H9 (cell line): ENCODE measurements at regions not wholly inside any gene's neighbourhood (a gene's known extent, or its start where the extent isn't known, plus 50 kb on each side); places are given as distances from the start of the nearest gene placed in this dataset.
A peak's percentile ranks its signal among the peaks of the same experiment; 100 is the strongest.
"Not testable (repeated sequence)": the region's sequence is repeated elsewhere in the genome, so short reads cannot be mapped to it uniquely, and the experiment has no call there.

Experiments
- DNase-seq: peaks from one replicate; pipeline ENCODE4 v3.0.0-alpha.2; 2017
- H2AFZ ChIP-seq: one replicate; pipeline ENCODE4 v1.6.1; 2013; ENCODE audit warnings: mild to moderate bottlenecking, low read length, control low read depth, moderate library complexity
- H2AK5ac ChIP-seq: 2 replicates; pipeline ENCODE4 v1.6.1; 2013; ENCODE audit warnings: low read length, control low read depth, mixed read lengths; ENCODE audit not compliant: insufficient read length
- H2BK120ac ChIP-seq: one replicate; pipeline ENCODE4 v1.6.1; 2013; ENCODE audit warnings: low read depth, mild to moderate bottlenecking, low read length, control low read depth, inconsistent platforms; ENCODE audit not compliant: poor library complexity, severe bottlenecking
- H2BK12ac ChIP-seq: 2 replicates; pipeline ENCODE4 v1.6.1; 2013; ENCODE audit warnings: low read length, control low read depth, mixed read lengths, low read depth; ENCODE audit not compliant: insufficient read length
- H2BK15ac ChIP-seq: 2 replicates; pipeline ENCODE4 v1.6.1; 2013; ENCODE audit warnings: low read depth, low read length, control low read depth
- H2BK20ac ChIP-seq: one replicate; pipeline ENCODE4 v1.6.1; 2013; ENCODE audit warnings: low read depth, mild to moderate bottlenecking, low read length, control low read depth, inconsistent platforms; ENCODE audit not compliant: poor library complexity, severe bottlenecking
- H2BK5ac ChIP-seq: 2 replicates; pipeline ENCODE4 v1.6.1; 2013; ENCODE audit warnings: low read length, control low read depth, mixed read lengths; ENCODE audit not compliant: insufficient read length
- H3K14ac ChIP-seq: 2 replicates; pipeline ENCODE4 v1.6.1; 2013; ENCODE audit warnings: low read length, control low read depth; ENCODE audit not compliant: insufficient read depth
- H3K18ac ChIP-seq: 2 replicates; pipeline ENCODE4 v1.6.1; 2013; ENCODE audit warnings: low read depth, mild to moderate bottlenecking, mixed read lengths, low read length, control low read depth; ENCODE audit not compliant: insufficient read length
- H3K23ac ChIP-seq: 2 replicates; pipeline ENCODE4 v1.6.1; 2013; ENCODE audit warnings: low read length, control low read depth, mixed read lengths, low read depth; ENCODE audit not compliant: insufficient read length
- H3K23me2 ChIP-seq: 2 replicates; pipeline ENCODE4 v1.6.1; 2013; ENCODE audit warnings: low read depth, mild to moderate bottlenecking, mixed read lengths, low read length, control low read depth; ENCODE audit not compliant: insufficient read length, poor library complexity, severe bottlenecking
- H3K27ac ChIP-seq: 2 replicates; pipeline ENCODE4 v1.5.1; 2013; ENCODE audit warnings: low read length, control low read depth, mixed read lengths, low read depth; ENCODE audit not compliant: insufficient read length
- H3K27me3 ChIP-seq: 2 replicates; pipeline ENCODE4 v1.6.1; 2013; ENCODE audit warnings: low read length, control low read depth, inconsistent platforms; ENCODE audit not compliant: insufficient read depth
- H3K4ac ChIP-seq: 2 replicates; pipeline ENCODE4 v1.6.1; 2013; ENCODE audit warnings: low read depth, mild to moderate bottlenecking, control low read depth, inconsistent platforms, low read length, moderate library complexity
- H3K4me1 ChIP-seq: 2 replicates; pipeline ENCODE4 v1.6.1; 2013; ENCODE audit warnings: low read length, control low read depth, inconsistent platforms; ENCODE audit not compliant: insufficient read depth
- H3K4me2 ChIP-seq: 2 replicates; pipeline ENCODE4 v1.6.1; 2013; ENCODE audit warnings: low read length, control low read depth, mixed read lengths; ENCODE audit not compliant: insufficient read length, insufficient read depth
- H3K56ac ChIP-seq: 2 replicates; pipeline ENCODE4 v1.6.1; 2013; ENCODE audit warnings: low read depth, mild to moderate bottlenecking, mixed read lengths, low read length, control low read depth; ENCODE audit not compliant: insufficient read length
- H3K79me1 ChIP-seq: 2 replicates; pipeline ENCODE4 v1.6.1; 2013; ENCODE audit warnings: low read depth, mild to moderate bottlenecking, moderate library complexity, low read length, control low read depth, inconsistent platforms; ENCODE audit not compliant: insufficient read depth, poor library complexity, severe bottlenecking
- H3K79me2 ChIP-seq: 2 replicates; pipeline ENCODE4 v1.6.1; 2013; ENCODE audit warnings: low read length, control low read depth, inconsistent platforms; ENCODE audit not compliant: insufficient read depth
- H3K9ac ChIP-seq: 2 replicates; pipeline ENCODE4 v1.6.1; 2013; ENCODE audit warnings: low read length, control low read depth, mixed read lengths; ENCODE audit not compliant: insufficient read length; ENCODE audit errors: extremely low read depth
- H3K9me3 ChIP-seq: one replicate; pipeline ENCODE4 v1.6.1; 2013; ENCODE audit warnings: low read depth, low read length, inconsistent platforms; ENCODE audit not compliant: control insufficient read depth
- H3T11ph ChIP-seq: one replicate; pipeline ENCODE4 v1.6.1; 2013; ENCODE audit warnings: mild to moderate bottlenecking, low read length, control low read depth, inconsistent platforms
- H4K20me1 ChIP-seq: one replicate; pipeline ENCODE4 v1.6.1; 2013; ENCODE audit not compliant: control insufficient read depth, insufficient read length, insufficient read depth
- H4K5ac ChIP-seq: 2 replicates; pipeline ENCODE4 v1.6.1; 2013; ENCODE audit warnings: low read depth, mild to moderate bottlenecking, mixed read lengths, low read length, control low read depth; ENCODE audit not compliant: insufficient read length
- H4K8ac ChIP-seq: replicated peaks from 2 replicates; pipeline ENCODE4 v1.6.1; 2013; ENCODE audit warnings: low read length, control low read depth, mixed read lengths, low read depth; ENCODE audit not compliant: insufficient read length
- H4K91ac ChIP-seq: 2 replicates; pipeline ENCODE4 v1.6.1; 2013; ENCODE audit warnings: low read depth, mild to moderate bottlenecking, moderate library complexity, mixed read lengths, low read length, control low read depth; ENCODE audit not compliant: insufficient read length
- H3K27ac Mint-ChIP-seq, 3 experiments: 2 replicates in 2 of 3; 3 replicates in 1 of 3; pipeline ENCODE4 v1.8.0; 2020 to 2021; ENCODE audit warnings: mixed read lengths in 3 of 3, mild to moderate bottlenecking in 1 of 3, moderate library complexity in 1 of 3
- H3K27me3 Mint-ChIP-seq: 2 replicates; pipeline ENCODE4 v1.8.0; 2021; ENCODE audit warnings: low read depth, mild to moderate bottlenecking, moderate library complexity, mixed read lengths
- H3K36me3 Mint-ChIP-seq, 3 experiments: 2 replicates in 2 of 3; 3 replicates in 1 of 3; pipeline ENCODE4 v1.8.0; 2020 to 2021; ENCODE audit warnings: low read depth in 3 of 3, mixed read lengths in 3 of 3; ENCODE audit not compliant: insufficient read depth in 1 of 3
- H3K4me1 Mint-ChIP-seq, 2 experiments: 2 replicates each; pipeline ENCODE4 v1.8.0; 2020; ENCODE audit warnings: mixed read lengths in 2 of 2
- H3K4me3 Mint-ChIP-seq, 2 experiments: 2 replicates in 1 of 2; 3 replicates in 1 of 2; pipeline ENCODE4 v1.8.0; 2020 to 2021; ENCODE audit warnings: mild to moderate bottlenecking in 2 of 2, mixed read lengths in 2 of 2, moderate library complexity in 1 of 2
- H3K9me3 Mint-ChIP-seq, 2 experiments: 2 replicates in 1 of 2; 3 replicates in 1 of 2; pipeline ENCODE4 v1.8.0; 2020; ENCODE audit warnings: mild to moderate bottlenecking in 2 of 2, mixed read lengths in 2 of 2, moderate library complexity in 1 of 2
- WGBS: extraction: QIAGEN DNeasy Blood & Tissue Kit; methylation state at CpG from one replicate; pipeline ENCODE4 v1.1.7; 2013; ENCODE audit warnings: missing lambda C conversion rate, low lambda C conversion rate, mixed read lengths; ENCODE audit not compliant: insufficient read length; ENCODE audit errors: extremely low coverage; 5-methylcytosine and 5-hydroxymethylcytosine counted together
- TF ChIP-seq, protein P1 (sequence below): fragments of 200-600 bp; sonication (generic); conservative IDR thresholded peaks from 3 replicates; pipeline ENCODE4 v1.8.0; 2021; ENCODE audit warnings: antibody characterized with exemption, mild to moderate bottlenecking

DNA sequence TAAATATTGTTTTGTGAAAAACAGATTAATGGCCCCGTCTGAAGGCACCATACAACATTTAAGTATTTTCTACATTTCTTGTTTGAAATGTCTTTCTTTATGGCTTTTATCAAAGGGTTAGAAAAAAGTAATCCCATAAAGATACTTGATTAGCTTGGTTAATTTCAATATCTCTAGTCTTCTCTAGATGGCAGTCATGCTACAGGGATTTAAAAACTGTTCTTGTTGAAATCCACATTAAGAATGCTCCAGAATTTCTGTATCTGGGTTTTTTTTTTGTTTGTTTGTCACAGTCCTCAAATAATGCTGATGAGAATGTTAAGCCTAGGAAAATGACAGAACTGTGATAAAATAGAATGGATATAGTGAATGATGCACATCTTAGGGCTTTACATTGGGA lies 109.0 kb upstream of the AADAT start:
- no peak overlapping the region for H3K56ac ChIP-seq
- H2AK5ac ChIP-seq: no peak overlapping the region
- H3K14ac ChIP-seq: no peak overlapping the region
- H3T11ph ChIP-seq: no peak overlapping the region
- H2BK12ac ChIP-seq: no peak overlapping the region
- no peak overlapping the region for H2BK20ac ChIP-seq
- no peak overlapping the region for H3K27ac ChIP-seq
- no peaks in the 10 kb centered on the region for H3K79me1 ChIP-seq
- H3K23me2 ChIP-seq: no peaks in the 10 kb centered on the region
- TF ChIP-seq, protein P1, sequence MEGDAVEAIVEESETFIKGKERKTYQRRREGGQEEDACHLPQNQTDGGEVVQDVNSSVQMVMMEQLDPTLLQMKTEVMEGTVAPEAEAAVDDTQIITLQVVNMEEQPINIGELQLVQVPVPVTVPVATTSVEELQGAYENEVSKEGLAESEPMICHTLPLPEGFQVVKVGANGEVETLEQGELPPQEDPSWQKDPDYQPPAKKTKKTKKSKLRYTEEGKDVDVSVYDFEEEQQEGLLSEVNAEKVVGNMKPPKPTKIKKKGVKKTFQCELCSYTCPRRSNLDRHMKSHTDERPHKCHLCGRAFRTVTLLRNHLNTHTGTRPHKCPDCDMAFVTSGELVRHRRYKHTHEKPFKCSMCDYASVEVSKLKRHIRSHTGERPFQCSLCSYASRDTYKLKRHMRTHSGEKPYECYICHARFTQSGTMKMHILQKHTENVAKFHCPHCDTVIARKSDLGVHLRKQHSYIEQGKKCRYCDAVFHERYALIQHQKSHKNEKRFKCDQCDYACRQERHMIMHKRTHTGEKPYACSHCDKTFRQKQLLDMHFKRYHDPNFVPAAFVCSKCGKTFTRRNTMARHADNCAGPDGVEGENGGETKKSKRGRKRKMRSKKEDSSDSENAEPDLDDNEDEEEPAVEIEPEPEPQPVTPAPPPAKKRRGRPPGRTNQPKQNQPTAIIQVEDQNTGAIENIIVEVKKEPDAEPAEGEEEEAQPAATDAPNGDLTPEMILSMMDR: peak; percentile 52; the same call in 2 of the 3 replicates
- H2AFZ ChIP-seq: no peak overlapping the region
- H3K36me3 Mint-ChIP-seq: peaks cover 4 to 13% (median 4%) of the 10 kb centered on the region in 3 experiments; a peak in 4 of 7 replicates
- H4K91ac ChIP-seq: no peak overlapping the region
- no peaks in the 10 kb centered on the region for H3K4me1 ChIP-seq
- H3K79me2 ChIP-seq: no peaks in the 10 kb centered on the region
- WGBS: no CpG with 5 or more reads among the region's 1 CpG
- H3K23ac ChIP-seq: no peak overlapping the region
- H3K18ac ChIP-seq: no peak overlapping the region
- no peak overlapping the region for H4K5ac ChIP-seq
- no peak for DNase-seq
- H3K9me3 Mint-ChIP-seq: peaks cover 11 to 12% of the 10 kb centered on the region in 2 experiments; a peak in 4 of 5 replicates
- H3K27me3 ChIP-seq: no peaks in the 10 kb centered on the region
- peaks cover 4 to 8% of the 10 kb centered on the region in 2 experiments; a peak in 3 of 4 replicates for H3K4me1 Mint-ChIP-seq
- H3K9me3 ChIP-seq: no peaks in the 10 kb centered on the region
- H3K4me2 ChIP-seq: no peak overlapping the region
- H3K9ac ChIP-seq: no peak overlapping the region
- H3K27ac Mint-ChIP-seq: no peak overlapping the region
- no peak overlapping the region for H2BK120ac ChIP-seq
- no peak overlapping the region for H2BK15ac ChIP-seq
- H4K20me1 ChIP-seq: no peaks in the 10 kb centered on the region
- no peak overlapping the region for H3K4ac ChIP-seq
- no peak overlapping the region for H3K4me3 Mint-ChIP-seq
- H2BK5ac ChIP-seq: no peak overlapping the region
- no peaks in the 10 kb centered on the region for H3K27me3 Mint-ChIP-seq
- H4K8ac ChIP-seq: no peak overlapping the region

DNA sequence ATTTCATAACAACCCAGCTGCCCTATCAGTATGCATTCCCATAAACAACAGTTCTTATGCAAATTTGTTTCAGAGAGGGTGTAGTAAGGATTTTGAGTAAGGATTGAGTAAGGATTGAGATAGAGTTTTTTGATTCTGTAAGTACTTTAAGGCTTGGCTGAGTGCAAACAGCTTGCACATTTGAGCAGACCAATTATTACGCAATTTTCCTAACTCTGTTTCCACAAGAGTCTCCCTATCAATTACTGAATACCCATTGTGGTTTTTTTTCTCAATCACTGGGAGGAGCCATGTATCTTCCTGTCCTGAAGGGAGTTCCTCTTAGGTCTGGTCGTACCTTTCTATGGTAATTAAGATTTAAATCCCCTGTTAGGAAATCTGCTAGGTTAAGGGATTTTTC lies 105.0 kb upstream of the AADAT start:
- H3K9me3 Mint-ChIP-seq, H3K23ac ChIP-seq, H2BK5ac ChIP-seq, H3K9me3 ChIP-seq, H3K4ac ChIP-seq, H3K9ac ChIP-seq, H4K8ac ChIP-seq, H2BK12ac ChIP-seq, H3K27ac Mint-ChIP-seq, H4K20me1 ChIP-seq, H3T11ph ChIP-seq, H3K27me3 Mint-ChIP-seq, H2BK20ac ChIP-seq, DNase-seq, H3K79me2 ChIP-seq, H2BK15ac ChIP-seq, H2AK5ac ChIP-seq, H3K79me1 ChIP-seq, H3K14ac ChIP-seq, H2AFZ ChIP-seq, H3K4me1 ChIP-seq, H3K18ac ChIP-seq, H3K36me3 Mint-ChIP-seq, H3K56ac ChIP-seq, H3K4me2 ChIP-seq, H3K27ac ChIP-seq, H2BK120ac ChIP-seq, H3K27me3 ChIP-seq, H3K23me2 ChIP-seq, H4K5ac ChIP-seq, H3K4me3 Mint-ChIP-seq, H4K91ac ChIP-seq: not testable (repeated sequence)
- H3K4me1 Mint-ChIP-seq: peaks cover 4 to 10% of the 10 kb centered on the region in 2 experiments; a peak in 3 of 4 replicates
- no CpG with 5 or more reads among the region's 2 CpGs for WGBS
